HEK293 (cell line): ENCODE measurements at regions not wholly inside any gene's neighbourhood (a gene's known extent, or its start where the extent isn't known, plus 50 kb on each side); places are given as distances from the start of the nearest gene placed in this dataset.
A peak's percentile ranks its signal among the peaks of the same experiment; 100 is the strongest.

Source experiments
- CTCF ChIA-PET: fragments of 350-600 bp; formaldehyde crosslinking; extraction: SDS; loops from one replicate; lab custom pipeline; 2021; ENCODE audit warnings: antibody characterized with exemption; lab: Yijun Ruan, JAX
- POLR2A ChIA-PET: fragments of 300-600 bp; formaldehyde crosslinking; extraction: SDS; loops from one replicate; lab custom pipeline; 2020; ENCODE audit warnings: antibody characterized with exemption, inconsistent platforms; lab: Yijun Ruan, JAX
- H3K27ac ChIP-seq: fragments of 200-500 bp; sonication (Bioruptor generic); 2 replicates; pipeline ENCODE4 v1.5.1; 2014; ENCODE audit warnings: low read depth, low read length, control low read depth, inconsistent platforms; ENCODE audit errors: extremely low read depth
- H3K36me3 ChIP-seq, 2 experiments: fragments of 200-500 bp in 1 of 2; sonication (Bioruptor generic) in 1 of 2; 1 replicate in 1 of 2; 2 replicates in 1 of 2; pipeline ENCODE4 v1.5.1; 2014 to 2017; ENCODE audit warnings: inconsistent platforms in 2 of 2, low read length in 2 of 2; ENCODE audit not compliant: control insufficient read depth in 2 of 2, insufficient read depth in 1 of 2
- H3K4me1 ChIP-seq: fragments of 200-500 bp; sonication (Bioruptor generic); 2 replicates; pipeline ENCODE4 v1.5.1; 2014; ENCODE audit warnings: mild to moderate bottlenecking, low read length, inconsistent platforms; ENCODE audit not compliant: control insufficient read depth, insufficient read depth
- H3K4me3 ChIP-seq: 2 replicates; pipeline ENCODE4 v1.5.1; 2011; ENCODE audit warnings: low read depth, mild to moderate bottlenecking, control low read depth, low read length, moderate library complexity
- H3K9me3 ChIP-seq: fragments of 200-500 bp; sonication (Bioruptor generic); 2 replicates; pipeline ENCODE4 v1.5.1; 2014; ENCODE audit warnings: low read depth, low read length, inconsistent platforms; ENCODE audit not compliant: control insufficient read depth, insufficient read depth
- GFI1B ChIP-seq: fragments of 450-650 bp; formaldehyde crosslinking; IDR thresholded peaks from 2 replicates; pipeline ENCODE4 v1.5.1; 2016; ENCODE audit warnings: missing biosample characterization, missing genetic modification characterization
- GLI4 ChIP-seq: fragments of 450-650 bp; formaldehyde crosslinking; IDR thresholded peaks from 2 replicates; pipeline ENCODE4 v1.5.1; 2016; ENCODE audit warnings: missing biosample characterization, missing genetic modification characterization
- GLIS2 ChIP-seq: fragments of 450-650 bp; formaldehyde crosslinking; IDR thresholded peaks from 2 replicates; pipeline ENCODE4 v1.5.1; 2016; ENCODE audit warnings: missing biosample characterization, missing genetic modification characterization
- HOXA7 ChIP-seq: sonication (generic); formaldehyde crosslinking; IDR thresholded peaks from 2 replicates; pipeline ENCODE4 v1.8.1; 2022; ENCODE audit warnings: missing genetic modification reagents, borderline replicate concordance
- REPIN1 ChIP-seq: fragments of 450-650 bp; formaldehyde crosslinking; IDR thresholded peaks from 2 replicates; pipeline ENCODE4 v1.5.1; 2017; ENCODE audit warnings: missing biosample characterization, missing genetic modification characterization, low read depth
- ZBTB21 ChIP-seq: fragments of 450-650 bp; formaldehyde crosslinking; IDR thresholded peaks from 2 replicates; pipeline ENCODE4 v1.5.1; 2017; ENCODE audit warnings: missing biosample characterization, missing genetic modification characterization
- ZBTB7A ChIP-seq: fragments of 450-650 bp; formaldehyde crosslinking; IDR thresholded peaks from 2 replicates; pipeline ENCODE4 v1.5.1; 2016; ENCODE audit warnings: low read depth, missing biosample characterization, missing genetic modification characterization
- ZIC2 ChIP-seq: fragments of 450-650 bp; formaldehyde crosslinking; IDR thresholded peaks from 2 replicates; pipeline ENCODE4 v1.5.1; 2016; ENCODE audit warnings: missing biosample characterization, missing genetic modification characterization
- ZNF112 ChIP-seq: fragments of 450-650 bp; formaldehyde crosslinking; IDR thresholded peaks from 2 replicates; pipeline ENCODE4 v1.5.0; 2017; ENCODE audit warnings: missing biosample characterization, missing genetic modification characterization
- ZNF121 ChIP-seq: fragments of 450-650 bp; formaldehyde crosslinking; IDR thresholded peaks from 2 replicates; pipeline ENCODE4 v1.5.1; 2016; ENCODE audit warnings: missing biosample characterization, missing genetic modification characterization
- ZNF155 ChIP-seq: fragments of 450-650 bp; formaldehyde crosslinking; IDR thresholded peaks from 2 replicates; pipeline ENCODE4 v1.5.1; 2016; ENCODE audit warnings: missing biosample characterization, missing genetic modification characterization
- ZNF157 ChIP-seq: fragments of 450-650 bp; formaldehyde crosslinking; IDR thresholded peaks from 2 replicates; pipeline ENCODE4 v1.5.1; 2016; ENCODE audit warnings: missing biosample characterization, missing genetic modification characterization
- ZNF202 ChIP-seq: fragments of 450-650 bp; formaldehyde crosslinking; IDR thresholded peaks from 2 replicates; pipeline ENCODE4 v1.5.1; 2016; ENCODE audit warnings: missing biosample characterization, missing genetic modification characterization, borderline replicate concordance
- ZNF366 ChIP-seq: fragments of 450-650 bp; formaldehyde crosslinking; conservative IDR thresholded peaks from 2 replicates; pipeline ENCODE4 v1.5.1; 2016; ENCODE audit warnings: missing biosample characterization, missing genetic modification characterization
- ZNF501 ChIP-seq: fragments of 450-650 bp; formaldehyde crosslinking; IDR thresholded peaks from 2 replicates; pipeline ENCODE4 v1.5.1; 2016; ENCODE audit warnings: missing biosample characterization, missing genetic modification characterization
- ZNF521 ChIP-seq: fragments of 450-650 bp; formaldehyde crosslinking; IDR thresholded peaks from 2 replicates; pipeline ENCODE4 v1.5.1; 2017; ENCODE audit warnings: missing biosample characterization, mild to moderate bottlenecking, missing genetic modification characterization
- ZNF555 ChIP-seq: fragments of 450-650 bp; formaldehyde crosslinking; conservative IDR thresholded peaks from 2 replicates; pipeline ENCODE4 v1.5.1; 2017; ENCODE audit warnings: missing biosample characterization, mild to moderate bottlenecking, missing genetic modification characterization, inconsistent platforms
- ZNF677 ChIP-seq: fragments of 450-650 bp; IDR thresholded peaks from 2 replicates; pipeline ENCODE4 v1.5.0; 2018; ENCODE audit warnings: missing biosample characterization, mild to moderate bottlenecking, missing genetic modification characterization, moderate library complexity
- TF ChIP-seq, protein P1 (sequence below): fragments of 450-650 bp; formaldehyde crosslinking; IDR thresholded peaks from 2 replicates; pipeline ENCODE4 v1.5.1; 2016; ENCODE audit warnings: missing biosample characterization, missing genetic modification characterization
- TF ChIP-seq, protein P2 (sequence below): fragments of 450-650 bp; formaldehyde crosslinking; conservative IDR thresholded peaks from 2 replicates; pipeline ENCODE4 v1.5.1; 2016; ENCODE audit warnings: low read depth, missing biosample characterization, missing genetic modification characterization

- TF ChIP-seq ZNF202 (tag by site-specific recombination): no peak
Observed at GRCh38 chr4:181470306-181470705, 772.9 kb upstream of the TENM3 start (continued).

GRCh38 chr4:181475359-181475758 is 767.8 kb upstream of the TENM3 start:
- ChIA-PET CTCF (no interaction called here), POLR2A (no interaction called here)
- H3K4me3 ChIP-seq: no peak overlapping the region
- TF ChIP-seq ZNF121 (tag by site-specific recombination) (no peak), ZBTB21 (tag by site-specific recombination) (no peak), GLI4 (no peak), HOXA7 (no peak), ZNF157 (tag by site-specific recombination) (no peak), ZNF155 (tag by site-specific recombination) (no peak), ZNF521 (tag by site-specific recombination) (no peak), REPIN1 (tag by site-specific recombination) (no peak), ZNF677 (tag by site-specific recombination) (no peak), ZNF112 (tag by site-specific recombination) (no peak), ZNF366 (tag by site-specific recombination) (no peak), ZNF501 (tag by site-specific recombination) (no peak), GFI1B (tag by site-specific recombination) (no peak), GLIS2 (tag by site-specific recombination) (no peak), ZBTB7A (tag by site-specific recombination) (no peak)
- TF ChIP-seq, protein P1, sequence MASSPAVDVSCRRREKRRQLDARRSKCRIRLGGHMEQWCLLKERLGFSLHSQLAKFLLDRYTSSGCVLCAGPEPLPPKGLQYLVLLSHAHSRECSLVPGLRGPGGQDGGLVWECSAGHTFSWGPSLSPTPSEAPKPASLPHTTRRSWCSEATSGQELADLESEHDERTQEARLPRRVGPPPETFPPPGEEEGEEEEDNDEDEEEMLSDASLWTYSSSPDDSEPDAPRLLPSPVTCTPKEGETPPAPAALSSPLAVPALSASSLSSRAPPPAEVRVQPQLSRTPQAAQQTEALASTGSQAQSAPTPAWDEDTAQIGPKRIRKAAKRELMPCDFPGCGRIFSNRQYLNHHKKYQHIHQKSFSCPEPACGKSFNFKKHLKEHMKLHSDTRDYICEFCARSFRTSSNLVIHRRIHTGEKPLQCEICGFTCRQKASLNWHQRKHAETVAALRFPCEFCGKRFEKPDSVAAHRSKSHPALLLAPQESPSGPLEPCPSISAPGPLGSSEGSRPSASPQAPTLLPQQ (tag by site-specific recombination): no peak
- H3K36me3 ChIP-seq: no peaks in the 10 kb centered on the region
- H3K4me1 ChIP-seq: no peaks in the 10 kb centered on the region
- H3K9me3 ChIP-seq: no peaks in the 10 kb centered on the region
- H3K27ac ChIP-seq: no peak overlapping the region

DNA sequence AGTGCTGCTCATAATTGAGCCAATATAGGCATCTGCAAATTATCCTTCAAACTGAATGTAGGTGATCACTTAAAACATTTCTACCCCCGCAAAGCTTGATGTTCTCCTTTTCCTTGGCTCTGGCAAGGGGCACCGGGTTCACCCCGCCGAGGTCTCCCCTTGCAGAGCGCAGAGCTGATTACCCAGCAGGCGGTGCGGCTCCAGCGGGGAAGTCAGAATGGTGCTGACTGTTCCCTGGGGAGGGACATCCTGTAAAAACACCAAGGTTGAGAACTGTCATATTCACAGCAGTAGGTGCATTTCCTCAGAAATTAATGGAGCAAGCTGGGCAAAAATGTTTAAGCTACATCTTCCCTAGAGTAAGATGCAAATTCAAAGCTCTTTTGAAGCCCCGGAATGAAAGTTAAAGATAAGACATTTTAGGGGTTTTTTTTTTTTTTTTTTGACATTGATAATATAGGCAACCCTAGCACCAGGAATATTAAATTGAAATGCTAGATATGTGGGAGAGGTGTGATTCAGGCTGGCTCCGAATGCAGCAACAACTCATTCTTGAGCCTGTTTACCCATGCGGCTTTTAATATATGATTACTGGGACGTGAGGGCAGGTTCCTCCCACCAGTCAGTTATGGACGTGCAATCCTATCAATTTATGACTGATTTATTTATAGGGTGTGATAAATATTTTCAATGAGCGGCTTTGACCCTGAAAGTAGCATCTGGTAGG is 767.3 kb upstream of the TENM3 start:
- no peaks in the 10 kb centered on the region for H3K4me1 ChIP-seq
- TF ChIP-seq, protein P2, sequence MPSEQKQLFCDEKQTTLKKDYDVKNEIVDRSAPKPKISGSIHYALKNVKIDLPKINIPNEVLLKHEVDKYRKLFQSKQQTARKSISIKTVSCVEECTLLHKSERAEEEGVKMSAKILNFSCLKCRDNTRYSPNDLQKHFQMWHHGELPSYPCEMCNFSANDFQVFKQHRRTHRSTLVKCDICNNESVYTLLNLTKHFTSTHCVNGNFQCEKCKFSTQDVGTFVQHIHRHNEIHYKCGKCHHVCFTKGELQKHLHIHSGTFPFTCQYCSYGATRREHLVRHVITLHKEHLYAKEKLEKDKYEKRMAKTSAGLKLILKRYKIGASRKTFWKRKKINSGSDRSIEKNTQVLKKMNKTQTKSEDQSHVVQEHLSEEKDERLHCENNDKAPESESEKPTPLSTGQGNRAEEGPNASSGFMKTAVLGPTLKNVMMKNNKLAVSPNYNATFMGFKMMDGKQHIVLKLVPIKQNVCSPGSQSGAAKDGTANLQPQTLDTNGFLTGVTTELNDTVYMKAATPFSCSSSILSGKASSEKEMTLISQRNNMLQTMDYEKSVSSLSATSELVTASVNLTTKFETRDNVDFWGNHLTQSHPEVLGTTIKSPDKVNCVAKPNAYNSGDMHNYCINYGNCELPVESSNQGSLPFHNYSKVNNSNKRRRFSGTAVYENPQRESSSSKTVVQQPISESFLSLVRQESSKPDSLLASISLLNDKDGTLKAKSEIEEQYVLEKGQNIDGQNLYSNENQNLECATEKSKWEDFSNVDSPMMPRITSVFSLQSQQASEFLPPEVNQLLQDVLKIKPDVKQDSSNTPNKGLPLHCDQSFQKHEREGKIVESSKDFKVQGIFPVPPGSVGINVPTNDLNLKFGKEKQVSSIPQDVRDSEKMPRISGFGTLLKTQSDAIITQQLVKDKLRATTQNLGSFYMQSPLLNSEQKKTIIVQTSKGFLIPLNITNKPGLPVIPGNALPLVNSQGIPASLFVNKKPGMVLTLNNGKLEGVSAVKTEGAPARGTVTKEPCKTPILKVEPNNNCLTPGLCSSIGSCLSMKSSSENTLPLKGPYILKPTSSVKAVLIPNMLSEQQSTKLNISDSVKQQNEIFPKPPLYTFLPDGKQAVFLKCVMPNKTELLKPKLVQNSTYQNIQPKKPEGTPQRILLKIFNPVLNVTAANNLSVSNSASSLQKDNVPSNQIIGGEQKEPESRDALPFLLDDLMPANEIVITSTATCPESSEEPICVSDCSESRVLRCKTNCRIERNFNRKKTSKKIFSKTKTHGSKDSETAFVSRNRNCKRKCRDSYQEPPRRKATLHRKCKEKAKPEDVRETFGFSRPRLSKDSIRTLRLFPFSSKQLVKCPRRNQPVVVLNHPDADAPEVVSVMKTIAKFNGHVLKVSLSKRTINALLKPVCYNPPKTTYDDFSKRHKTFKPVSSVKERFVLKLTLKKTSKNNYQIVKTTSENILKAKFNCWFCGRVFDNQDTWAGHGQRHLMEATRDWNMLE (tag by site-specific recombination): no peak
- no peak for TF ChIP-seq ZNF555
- peak; percentile 61 for TF ChIP-seq ZIC2 (tag by site-specific recombination)
- TF ChIP-seq, all 188 proteins: peak for 1
- Histone ChIP-seq H3K9me3 (no peaks in the 10 kb centered on the region), H3K27ac (no peak overlapping the region), H3K4me3 (no peak overlapping the region), H3K36me3 (no peaks in the 10 kb centered on the region)
- POLR2A ChIA-PET: no interaction called here
- CTCF ChIA-PET: no interaction called here
